Cardiac fibroblast (primary cell): ENCODE measurements at regions not wholly inside any gene's neighbourhood (a gene's known extent, or its start where the extent isn't known, plus 50 kb on each side); places are given as distances from the start of the nearest gene placed in this dataset.

ENCODE experiments used
- DNase-seq, 2 donors: peaks; one replicate each; pipeline versions ENCODE4 v3.0.0 to v3.0.0-alpha.2; 2010; ENCODE audit warnings: low read depth in 2 of 2
- H3K4me3 ChIP-seq, 2 donors: replicated peaks in 1 of 2; 1 replicate in 1 of 2; 2 replicates in 1 of 2; pipeline ENCODE4 v1.5.1; 2011; ENCODE audit warnings: low read depth in 2 of 2, low read length in 2 of 2, mild to moderate bottlenecking in 2 of 2, moderate library complexity in 1 of 2
- TF ChIP-seq, protein P1 (sequence below): IDR thresholded peaks from one replicate; pipeline ENCODE4 v1.5.1; 2011; ENCODE audit warnings: low read depth, mild to moderate bottlenecking, low read length, inconsistent platforms

DNA sequence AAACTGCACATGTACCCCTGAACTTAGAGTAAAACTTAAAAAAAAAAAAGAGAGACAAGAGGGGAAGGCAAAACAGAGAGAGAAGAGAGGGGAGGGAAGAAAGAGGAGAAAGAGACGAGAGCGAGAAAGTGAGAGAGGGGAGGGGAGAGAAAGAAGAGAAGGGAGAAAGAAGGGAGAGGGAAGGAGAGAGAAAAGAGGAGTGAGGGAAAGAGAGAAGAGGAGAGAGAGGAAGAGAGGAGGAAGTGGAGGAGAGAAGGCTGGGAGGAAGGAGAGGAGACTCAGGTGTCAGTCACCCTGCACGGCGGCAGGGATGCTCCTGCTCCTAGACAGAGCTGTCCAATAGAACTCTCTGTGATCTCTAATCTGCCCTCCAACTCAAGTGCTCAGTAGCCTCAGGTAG is 248.3 kb downstream of the MIAT start:
- TF ChIP-seq, protein P1, sequence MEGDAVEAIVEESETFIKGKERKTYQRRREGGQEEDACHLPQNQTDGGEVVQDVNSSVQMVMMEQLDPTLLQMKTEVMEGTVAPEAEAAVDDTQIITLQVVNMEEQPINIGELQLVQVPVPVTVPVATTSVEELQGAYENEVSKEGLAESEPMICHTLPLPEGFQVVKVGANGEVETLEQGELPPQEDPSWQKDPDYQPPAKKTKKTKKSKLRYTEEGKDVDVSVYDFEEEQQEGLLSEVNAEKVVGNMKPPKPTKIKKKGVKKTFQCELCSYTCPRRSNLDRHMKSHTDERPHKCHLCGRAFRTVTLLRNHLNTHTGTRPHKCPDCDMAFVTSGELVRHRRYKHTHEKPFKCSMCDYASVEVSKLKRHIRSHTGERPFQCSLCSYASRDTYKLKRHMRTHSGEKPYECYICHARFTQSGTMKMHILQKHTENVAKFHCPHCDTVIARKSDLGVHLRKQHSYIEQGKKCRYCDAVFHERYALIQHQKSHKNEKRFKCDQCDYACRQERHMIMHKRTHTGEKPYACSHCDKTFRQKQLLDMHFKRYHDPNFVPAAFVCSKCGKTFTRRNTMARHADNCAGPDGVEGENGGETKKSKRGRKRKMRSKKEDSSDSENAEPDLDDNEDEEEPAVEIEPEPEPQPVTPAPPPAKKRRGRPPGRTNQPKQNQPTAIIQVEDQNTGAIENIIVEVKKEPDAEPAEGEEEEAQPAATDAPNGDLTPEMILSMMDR, result no peak
- no peak for DNase-seq
- H3K4me3 ChIP-seq, result no peak overlapping the region

DNA sequence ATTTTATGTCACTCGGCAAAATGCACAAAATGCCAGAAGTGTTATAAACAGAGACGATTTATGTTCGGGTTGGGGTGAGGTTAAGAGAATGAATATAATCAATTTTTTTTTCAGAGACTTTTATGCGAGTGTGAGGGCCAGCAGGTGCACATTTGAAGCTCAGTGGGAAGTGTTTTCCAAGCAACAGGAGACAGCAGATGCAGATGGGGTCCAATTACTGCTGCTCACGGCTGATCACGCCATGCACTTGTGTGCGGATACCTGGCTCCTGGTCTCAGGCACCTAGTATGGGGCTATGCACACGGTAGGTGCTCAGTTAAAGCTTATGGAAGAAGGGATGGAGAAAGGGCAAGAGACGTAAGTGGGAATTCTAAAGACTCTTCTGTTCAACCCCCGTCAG is 249.1 kb downstream of the MIAT start:
- no peak overlapping the region for H3K4me3 ChIP-seq
- no peak for DNase-seq
- TF ChIP-seq, protein P1, result no peak

DNA sequence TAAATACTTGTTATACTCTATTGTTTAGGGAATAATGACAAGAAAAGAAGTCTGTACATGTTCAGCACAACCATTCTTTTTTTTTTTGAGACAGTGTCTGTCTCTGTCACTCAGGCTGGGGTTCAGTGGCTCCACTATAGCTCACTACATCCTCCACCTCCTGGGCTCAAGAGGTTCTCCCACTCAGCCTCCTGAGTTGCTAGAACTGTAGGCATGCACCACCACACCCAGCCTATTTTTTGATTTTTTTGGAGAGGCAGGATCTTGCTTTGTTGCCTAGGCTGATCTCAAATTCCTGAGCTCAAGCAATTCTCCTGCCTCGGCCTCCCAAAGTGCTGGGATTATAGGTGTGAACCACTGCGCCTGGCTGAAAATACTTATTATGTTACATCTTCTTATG is 250.0 kb downstream of the MIAT start:
- no peak for DNase-seq
- TF ChIP-seq, protein P1, result no peak
- no peak overlapping the region for H3K4me3 ChIP-seq

DNA sequence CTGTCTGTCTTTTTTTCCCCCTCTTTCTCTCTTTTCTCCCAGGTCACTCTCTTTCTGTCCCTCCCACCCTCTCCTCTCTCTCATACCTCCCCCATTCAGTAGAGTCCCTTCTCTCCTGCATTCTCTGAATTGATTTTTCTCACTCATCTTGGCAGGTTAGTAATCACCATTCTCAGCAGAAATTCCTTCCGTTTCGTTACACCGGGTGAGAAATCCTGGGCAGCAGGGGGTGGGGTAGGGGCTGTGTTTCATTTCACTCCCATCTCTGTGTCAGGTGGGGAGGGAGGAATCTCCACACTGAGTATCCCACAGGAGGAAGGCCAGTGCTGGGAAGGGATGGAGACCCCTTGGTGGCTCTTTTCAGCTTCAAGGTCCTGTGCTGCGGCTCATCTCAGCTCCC is 253.5 kb downstream of the MIAT start:
- no peak for DNase-seq
- TF ChIP-seq, protein P1, result no peak
- no peak overlapping the region for H3K4me3 ChIP-seq

DNA sequence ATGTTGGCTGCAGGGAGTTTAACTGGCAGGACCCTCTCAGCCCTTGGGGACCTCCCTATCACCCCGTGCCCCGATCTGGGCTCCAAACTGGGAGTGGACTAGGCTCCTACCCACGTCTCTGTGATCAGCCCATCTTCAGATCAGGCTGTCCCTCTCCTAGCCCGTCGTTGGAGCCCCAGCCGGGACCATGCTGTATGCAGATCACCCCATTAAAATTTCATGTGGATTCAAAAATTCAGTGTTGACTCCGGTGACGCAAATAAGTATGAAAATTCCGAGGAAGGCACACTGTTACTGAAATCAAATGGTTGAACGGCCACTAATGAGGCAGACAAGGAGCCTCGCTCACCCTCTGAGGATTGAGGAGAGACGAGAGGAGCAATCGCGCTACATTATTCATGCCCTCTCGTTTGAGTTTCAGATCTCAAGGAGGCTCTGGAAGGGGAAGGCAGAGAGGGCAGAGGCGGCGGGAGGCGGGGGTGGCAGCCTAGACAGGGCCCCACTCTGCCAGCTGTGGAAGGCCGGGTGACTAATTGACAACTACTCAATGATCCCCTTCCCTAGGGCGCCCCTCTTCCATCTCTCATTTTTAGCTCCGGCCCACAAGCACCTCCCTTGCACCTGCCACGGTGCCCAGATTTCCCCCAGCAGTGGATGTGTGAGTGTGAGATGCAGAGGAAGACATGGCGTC is 255.4 kb downstream of the MIAT start:
- H3K4me3 ChIP-seq, result no peak overlapping the region
- no peak for DNase-seq
- TF ChIP-seq, protein P1, result no peak

DNA sequence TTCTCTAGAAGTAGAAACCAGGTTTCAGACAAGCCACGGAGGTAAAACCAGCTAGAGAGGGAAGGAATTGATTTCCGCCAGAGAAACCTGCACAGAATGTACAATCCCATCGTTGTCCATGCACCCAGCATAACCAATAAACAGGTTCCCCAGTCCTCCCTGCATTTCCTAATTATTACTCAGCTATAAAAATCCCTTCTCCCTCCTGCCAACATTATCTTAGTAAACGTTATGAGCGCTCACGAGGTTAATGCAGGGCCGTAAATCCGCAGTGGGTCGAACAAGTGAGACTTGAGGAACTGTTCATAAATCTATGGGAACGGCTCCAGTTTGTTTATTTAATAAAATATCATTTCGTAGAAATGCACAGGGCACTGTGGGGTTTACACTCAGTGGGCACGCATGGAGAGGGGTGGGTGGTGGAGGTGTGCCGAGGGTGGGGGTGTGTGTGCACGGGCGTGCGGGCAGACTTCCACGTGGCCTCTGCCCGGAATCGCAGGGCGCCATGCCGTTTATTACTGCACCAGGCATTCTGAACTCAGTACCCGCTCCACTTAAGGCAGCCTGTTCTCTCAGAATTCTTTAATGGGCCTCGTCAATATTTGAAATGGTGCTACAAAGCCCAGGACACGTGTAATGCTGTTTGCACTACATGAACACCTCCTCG is 257.3 kb downstream of the MIAT start:
- DNase-seq, result no peak
- no peak overlapping the region for H3K4me3 ChIP-seq
- TF ChIP-seq, protein P1, result no peak
